ENCODE measurements at regions not wholly inside any gene's neighbourhood (a gene's known extent, or its start where the extent isn't known, plus 50 kb on each side); places are given as distances from the start of the nearest gene placed in this dataset.

DNA sequence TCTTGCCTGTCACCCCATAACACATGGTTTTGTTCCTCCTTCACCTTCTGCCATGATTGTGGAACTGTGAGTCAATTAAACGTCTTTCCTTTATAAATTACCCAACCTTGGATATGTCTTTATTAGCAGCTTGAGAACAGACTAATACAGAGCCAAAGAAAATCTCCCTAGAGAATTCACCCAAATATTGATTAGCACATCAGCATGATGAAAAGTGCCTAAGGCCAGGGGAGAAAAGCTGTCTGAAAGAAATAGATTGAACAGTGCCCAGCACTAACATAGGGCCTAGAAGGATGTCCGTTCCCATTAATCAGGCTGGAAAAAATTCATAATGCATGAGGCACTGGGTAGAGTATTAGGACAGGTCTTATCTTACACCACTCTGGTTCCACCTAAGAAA lies 111.9 kb upstream of the CALN1 start:
- peaks cover 4% of the 10 kb centered on the region for H3K9me3 Mint-ChIP-seq
- H3K4me1 ChIP-seq = no peaks in the 10 kb centered on the region

DNA sequence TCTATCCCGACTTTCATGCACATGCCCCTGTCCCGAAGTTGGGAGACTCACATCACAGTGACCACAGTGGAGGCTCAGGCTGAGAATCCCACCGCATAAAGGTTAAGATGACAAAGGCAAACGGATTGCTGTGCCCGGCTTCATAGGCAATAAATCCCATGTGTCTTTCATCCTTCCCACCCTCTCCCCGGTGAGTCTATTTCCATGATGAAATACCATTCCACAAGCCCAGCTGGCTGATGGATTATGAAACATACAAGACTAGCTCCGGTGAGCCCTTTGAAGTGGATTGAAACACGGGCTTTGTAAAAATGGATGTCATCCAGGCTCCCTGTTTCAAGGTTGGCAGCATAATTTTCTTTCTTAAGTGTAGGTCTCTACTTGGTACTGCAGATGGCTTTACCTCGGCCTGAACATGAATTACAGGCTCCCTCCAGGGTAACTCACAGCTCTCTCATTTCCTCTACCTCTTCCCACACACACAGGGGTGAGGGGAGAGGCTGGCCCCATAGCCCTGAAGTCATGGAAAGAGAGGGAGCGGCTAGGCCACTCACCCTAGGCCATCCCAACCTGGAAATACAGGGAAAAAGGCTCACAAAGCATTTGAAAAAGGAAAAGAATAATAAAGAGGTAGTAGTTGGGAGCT lies 92.0 kb upstream of the CALN1 start:
- H3K4me3 ChIP-seq = no peak overlapping the region
- H2AFZ ChIP-seq (replicated peaks) = peak overlapping the region; percentile 24
- Mint-ChIP-seq H3K4me3 (no peak overlapping the region), H3K9me3 (no peaks in the 10 kb centered on the region), H3K27me3 (ENCODE audit: insufficient read depth, low read depth) (peaks cover 3% of the 10 kb centered on the region), H3K27ac (no peak overlapping the region), H3K36me3 (no peaks in the 10 kb centered on the region), H3K4me1 (peaks cover 3% of the 10 kb centered on the region)
- H3K36me3 ChIP-seq = no peaks in the 10 kb centered on the region
- DNase-seq (ENCODE audit: low spot score) = no peak
- no peaks in the 10 kb centered on the region for H4K20me1 ChIP-seq (ENCODE audit: low read depth)
- H3F3A ChIP-seq (ENCODE audit: low read depth) = no peaks in the 10 kb centered on the region
- H3K4me1 ChIP-seq = no peaks in the 10 kb centered on the region
- no peak overlapping the region for H3K27ac ChIP-seq
- H3K4me2 ChIP-seq = no peak overlapping the region
- no peaks in the 10 kb centered on the region for H3K79me2 ChIP-seq (ENCODE audit: low read depth)
- H3K9ac ChIP-seq = no peak overlapping the region
- TF ChIP-seq EZH2 (IDR thresholded peaks at IDR 0.05) = no peak
- TF ChIP-seq, protein P1, sequence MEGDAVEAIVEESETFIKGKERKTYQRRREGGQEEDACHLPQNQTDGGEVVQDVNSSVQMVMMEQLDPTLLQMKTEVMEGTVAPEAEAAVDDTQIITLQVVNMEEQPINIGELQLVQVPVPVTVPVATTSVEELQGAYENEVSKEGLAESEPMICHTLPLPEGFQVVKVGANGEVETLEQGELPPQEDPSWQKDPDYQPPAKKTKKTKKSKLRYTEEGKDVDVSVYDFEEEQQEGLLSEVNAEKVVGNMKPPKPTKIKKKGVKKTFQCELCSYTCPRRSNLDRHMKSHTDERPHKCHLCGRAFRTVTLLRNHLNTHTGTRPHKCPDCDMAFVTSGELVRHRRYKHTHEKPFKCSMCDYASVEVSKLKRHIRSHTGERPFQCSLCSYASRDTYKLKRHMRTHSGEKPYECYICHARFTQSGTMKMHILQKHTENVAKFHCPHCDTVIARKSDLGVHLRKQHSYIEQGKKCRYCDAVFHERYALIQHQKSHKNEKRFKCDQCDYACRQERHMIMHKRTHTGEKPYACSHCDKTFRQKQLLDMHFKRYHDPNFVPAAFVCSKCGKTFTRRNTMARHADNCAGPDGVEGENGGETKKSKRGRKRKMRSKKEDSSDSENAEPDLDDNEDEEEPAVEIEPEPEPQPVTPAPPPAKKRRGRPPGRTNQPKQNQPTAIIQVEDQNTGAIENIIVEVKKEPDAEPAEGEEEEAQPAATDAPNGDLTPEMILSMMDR (IDR thresholded peaks at IDR 0.05) = no peak
- no peak for TF ChIP-seq EZH2phosphoT487 (IDR thresholded peaks at IDR 0.05)
- no peaks in the 10 kb centered on the region for H3K9me3 ChIP-seq (ENCODE audit: low read depth)
- H3K27me3 ChIP-seq = no peaks in the 10 kb centered on the region

More for the DNA sequence above, 111.9 kb upstream of the CALN1 start:
- Mint-ChIP-seq H3K27ac (no peak overlapping the region), H3K27me3 (ENCODE audit: insufficient read depth, low read depth) (no peaks in the 10 kb centered on the region), H3K36me3 (no peaks in the 10 kb centered on the region), H3K4me3 (no peak overlapping the region), H3K4me1 (no peaks in the 10 kb centered on the region)
- Histone ChIP-seq H3K27ac (no peak overlapping the region), H2AFZ (replicated peaks) (no peak overlapping the region), H3K79me2 (ENCODE audit: low read depth) (no peaks in the 10 kb centered on the region), H3K9ac (no peak overlapping the region), H3K9me3 (ENCODE audit: low read depth) (no peaks in the 10 kb centered on the region), H3K4me2 (no peak overlapping the region), H3K36me3 (no peaks in the 10 kb centered on the region), H4K20me1 (ENCODE audit: low read depth) (no peaks in the 10 kb centered on the region), H3K4me3 (no peak overlapping the region), H3K27me3 (no peaks in the 10 kb centered on the region), H3F3A (ENCODE audit: low read depth) (no peaks in the 10 kb centered on the region)
- no peak for DNase-seq (ENCODE audit: low spot score)
- TF ChIP-seq, protein P1 (IDR thresholded peaks at IDR 0.05) = no peak
- TF ChIP-seq EZH2 (IDR thresholded peaks at IDR 0.05) (no peak), EZH2phosphoT487 (IDR thresholded peaks at IDR 0.05) (no peak)

GRCh38 chr7:72503644-72504043 lies 91.5 kb upstream of the CALN1 start:
- Histone ChIP-seq H3K27me3 (no peaks in the 10 kb centered on the region), H3K4me2 (no peak overlapping the region), H3F3A (ENCODE audit: low read depth) (no peaks in the 10 kb centered on the region), H2AFZ (replicated peaks) (peak overlapping the region; percentile 24), H3K9me3 (ENCODE audit: low read depth) (no peaks in the 10 kb centered on the region), H3K27ac (no peak overlapping the region), H3K9ac (no peak overlapping the region), H3K4me3 (no peak overlapping the region), H4K20me1 (ENCODE audit: low read depth) (no peaks in the 10 kb centered on the region), H3K4me1 (no peaks in the 10 kb centered on the region), H3K36me3 (no peaks in the 10 kb centered on the region), H3K79me2 (ENCODE audit: low read depth) (no peaks in the 10 kb centered on the region)
- no peak for TF ChIP-seq EZH2phosphoT487 (IDR thresholded peaks at IDR 0.05)
- TF ChIP-seq EZH2 (IDR thresholded peaks at IDR 0.05) = no peak
- TF ChIP-seq, protein P1 (IDR thresholded peaks at IDR 0.05) = no peak
- Mint-ChIP-seq H3K27ac (no peak overlapping the region), H3K4me3 (no peak overlapping the region), H3K9me3 (no peaks in the 10 kb centered on the region), H3K36me3 (no peaks in the 10 kb centered on the region), H3K4me1 (peaks cover 3% of the 10 kb centered on the region), H3K27me3 (ENCODE audit: insufficient read depth, low read depth) (peaks cover 3% of the 10 kb centered on the region)
- DNase-seq (ENCODE audit: low spot score) = no peak
